Psoas muscle (tissue), 7 donors: ENCODE measurements at regions not wholly inside any gene's neighbourhood (a gene's known extent, or its start where the extent isn't known, plus 50 kb on each side); places are given as distances from the start of the nearest gene placed in this dataset.

Source experiments
- ATAC-seq, 4 donors: fragments of 200-7000 bp; cut with Tn5 transposase; one replicate each; pipeline ENCODE4 v1.9.1; 2020; ENCODE audit warnings: moderate library complexity in 3 of 4, mild to moderate bottlenecking in 2 of 4
- DNase-seq, 2 donors: peaks; one replicate each; pipeline ENCODE4 v3.0.0-alpha.2; 2020
- H3K27ac ChIP-seq: fragments of 200-600 bp; one replicate; pipeline ENCODE4 v1.8.0; 2022
- H3K27me3 ChIP-seq, 3 donors: fragments of 200-600 bp in 1 of 3; one replicate each; pipeline versions ENCODE4 v1.6.1 to v1.8.0; 2013 to 2022; ENCODE audit warnings: low read length in 2 of 3, mild to moderate bottlenecking in 2 of 3, moderate library complexity in 1 of 3; ENCODE audit not compliant: insufficient read depth in 3 of 3
- H3K36me3 ChIP-seq, 2 donors: fragments of 200-600 bp in 1 of 2; one replicate each; pipeline versions ENCODE4 v1.6.1 to v1.8.0; 2013 to 2022; ENCODE audit warnings: low read depth in 1 of 2, mild to moderate bottlenecking in 1 of 2, moderate library complexity in 1 of 2; ENCODE audit not compliant: insufficient read depth in 1 of 2
- H3K4me1 ChIP-seq: fragments of 200-600 bp; one replicate; pipeline ENCODE4 v1.8.0; 2022
- H3K4me3 ChIP-seq: fragments of 200-600 bp; one replicate; pipeline ENCODE4 v1.8.0; 2022; ENCODE audit warnings: mild to moderate bottlenecking
- H3K9me3 ChIP-seq: fragments of 200-600 bp; one replicate; pipeline ENCODE4 v1.8.0; 2022
- WGBS, 3 donors: extraction: QIAGEN DNeasy Blood & Tissue Kit; methylation state at CpG; one replicate each; pipeline versions ENCODE4 v1.1.6 to v1.1.7; 2013; 5-methylcytosine and 5-hydroxymethylcytosine counted together
- intact Hi-C, 2 donors: fragments of 100-400 bp; cut with DNase I; formaldehyde crosslinking; loops; one replicate each; pipeline versions ENCODE4 v1.11.0 to v1.14.2; 2022
- TF ChIP-seq, protein P1 (sequence below): fragments of 200-600 bp; IDR thresholded peaks from one replicate; pipeline ENCODE4 v1.8.0; 2022; ENCODE audit warnings: antibody characterized with exemption
- donor health status: healthy with polysubstance abuse.
- donor health status: DM: no; HTN: no; CAD: no; lungs with moderate emphysema.
- donor health status: Bipolar disorder and iron deficiency.
- donor health status: healthy.
- donor health status: DM: yes; HTN: yes; CAD: no.
- donor health status: DM: no; HTN: no; CAD: no.
- donor health status: DM: yes; HTN: yes; CAD: no.

DNA sequence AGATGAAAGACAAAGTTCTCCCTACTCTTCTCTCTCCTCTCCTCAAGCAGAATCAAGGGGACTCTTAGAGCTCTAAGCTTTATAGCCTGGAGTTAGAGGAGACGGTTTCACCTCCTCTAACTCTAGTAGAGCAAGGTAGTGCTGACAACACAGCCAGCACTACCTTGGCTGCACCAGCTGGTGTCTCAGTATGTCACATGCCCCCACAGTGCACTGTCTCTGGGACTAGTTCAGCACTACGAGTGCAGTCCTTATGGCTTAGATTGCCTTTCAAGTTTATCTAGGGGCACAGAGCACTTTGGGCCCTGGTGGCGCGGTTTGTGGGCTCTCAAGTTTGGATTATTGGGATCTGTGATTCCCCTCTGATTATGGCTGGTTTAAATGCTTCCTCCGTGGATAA is 614.1 kb upstream of the NECTIN3 start:
- Histone ChIP-seq H3K9me3 (no peaks in the 10 kb centered on the region), H3K36me3 (no peaks in the 10 kb centered on the region), H3K4me3 (no peak overlapping the region), H3K27ac (no peak overlapping the region), H3K4me1 (no peaks in the 10 kb centered on the region), H3K27me3 (no peaks in the 10 kb centered on the region)
- intact Hi-C loops: no loop called here
- DNase-seq: no peak
- WGBS, 3 donors: 64 to 72% (median 71%) methylated on average over 5 of the region's 5 CpGs
- TF ChIP-seq, protein P1, sequence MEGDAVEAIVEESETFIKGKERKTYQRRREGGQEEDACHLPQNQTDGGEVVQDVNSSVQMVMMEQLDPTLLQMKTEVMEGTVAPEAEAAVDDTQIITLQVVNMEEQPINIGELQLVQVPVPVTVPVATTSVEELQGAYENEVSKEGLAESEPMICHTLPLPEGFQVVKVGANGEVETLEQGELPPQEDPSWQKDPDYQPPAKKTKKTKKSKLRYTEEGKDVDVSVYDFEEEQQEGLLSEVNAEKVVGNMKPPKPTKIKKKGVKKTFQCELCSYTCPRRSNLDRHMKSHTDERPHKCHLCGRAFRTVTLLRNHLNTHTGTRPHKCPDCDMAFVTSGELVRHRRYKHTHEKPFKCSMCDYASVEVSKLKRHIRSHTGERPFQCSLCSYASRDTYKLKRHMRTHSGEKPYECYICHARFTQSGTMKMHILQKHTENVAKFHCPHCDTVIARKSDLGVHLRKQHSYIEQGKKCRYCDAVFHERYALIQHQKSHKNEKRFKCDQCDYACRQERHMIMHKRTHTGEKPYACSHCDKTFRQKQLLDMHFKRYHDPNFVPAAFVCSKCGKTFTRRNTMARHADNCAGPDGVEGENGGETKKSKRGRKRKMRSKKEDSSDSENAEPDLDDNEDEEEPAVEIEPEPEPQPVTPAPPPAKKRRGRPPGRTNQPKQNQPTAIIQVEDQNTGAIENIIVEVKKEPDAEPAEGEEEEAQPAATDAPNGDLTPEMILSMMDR: no peak
- ATAC-seq: no peak

DNA sequence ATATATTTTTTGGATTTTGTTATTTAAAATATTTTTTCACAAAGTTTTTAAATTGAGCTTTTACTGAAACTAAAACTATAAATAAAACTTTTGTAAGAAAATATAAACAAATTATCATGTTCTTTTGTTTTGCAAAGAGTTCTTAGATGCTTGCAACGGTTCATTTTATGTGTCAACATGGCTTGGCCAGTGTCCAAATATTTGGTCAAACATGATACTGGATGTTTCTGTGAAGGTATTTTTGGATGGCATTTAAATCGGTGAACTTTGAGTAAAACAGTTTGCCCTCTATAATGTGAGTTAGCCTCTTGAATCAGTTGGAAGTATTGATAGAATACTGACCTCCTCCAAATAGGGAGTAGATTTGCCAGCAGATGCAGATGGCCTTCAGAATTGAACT is 612.6 kb upstream of the NECTIN3 start:
- H3K27ac ChIP-seq: no peak overlapping the region
- no peak overlapping the region for H3K4me3 ChIP-seq
- no peak for ATAC-seq
- no peak for DNase-seq
- TF ChIP-seq, protein P1: no peak
- H3K27me3 ChIP-seq: no peaks in the 10 kb centered on the region
- no peaks in the 10 kb centered on the region for H3K9me3 ChIP-seq
- H3K36me3 ChIP-seq: no peaks in the 10 kb centered on the region
- 13 to 30% (median 19%) methylated on average over 2 of the region's 2 CpGs for WGBS, 3 donors
- intact Hi-C loops: no loop called here
- H3K4me1 ChIP-seq: no peaks in the 10 kb centered on the region

- no peak for DNase-seq
- intact Hi-C loops: no loop called here
- WGBS, 3 donors: 61 to 63% (median 63%) methylated on average over 3 of the region's 3 CpGs
- no peak overlapping the region for H3K27ac ChIP-seq
- no peak for ATAC-seq
- H3K9me3 ChIP-seq: no peaks in the 10 kb centered on the region
- H3K36me3 ChIP-seq: no peaks in the 10 kb centered on the region
- H3K4me1 ChIP-seq: no peaks in the 10 kb centered on the region
- no peak overlapping the region for H3K4me3 ChIP-seq
- H3K27me3 ChIP-seq: no peaks in the 10 kb centered on the region
- TF ChIP-seq, protein P1: no peak
These were observed 601.3 kb upstream of the NECTIN3 start for GRCh38 chr3:110470310-110470709.

DNA sequence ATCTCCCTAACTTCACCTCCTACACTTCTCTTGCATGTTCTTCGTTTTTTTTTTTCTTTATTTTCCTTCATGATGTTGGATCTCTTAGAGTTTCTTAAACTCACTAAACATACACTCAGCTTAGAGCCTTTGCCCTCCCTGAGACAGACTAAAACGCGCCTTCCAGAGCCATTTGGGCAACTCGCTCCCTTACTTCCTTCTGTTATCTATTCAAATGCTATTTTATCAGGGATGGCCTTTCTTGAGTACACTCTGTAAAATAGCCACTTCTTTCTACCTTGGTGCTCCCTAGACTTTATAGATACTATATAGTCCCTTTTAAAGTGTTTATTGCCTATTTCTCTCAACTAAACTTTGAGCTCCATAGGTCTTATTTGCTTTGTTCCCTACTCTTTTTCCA is 598.2 kb upstream of the NECTIN3 start:
- Histone ChIP-seq H3K9me3 (no peaks in the 10 kb centered on the region), H3K27me3 (no peaks in the 10 kb centered on the region), H3K4me3 (no peak overlapping the region), H3K36me3 (no peaks in the 10 kb centered on the region), H3K27ac (no peak overlapping the region), H3K4me1 (no peaks in the 10 kb centered on the region)
- ATAC-seq (no peak), DNase-seq (no peak)
- TF ChIP-seq, protein P1: no peak
- 90 to 95% (median 91%) methylated on average over 4 of the region's 4 CpGs for WGBS, 3 donors
- intact Hi-C loops: no loop called here

GRCh38 chr3:110474397-110474796 is 597.2 kb upstream of the NECTIN3 start:
- intact Hi-C loops: no loop called here
- no peaks in the 10 kb centered on the region for H3K9me3 ChIP-seq
- 61 to 72% (median 66%) methylated on average over 2 of the region's 2 CpGs for WGBS, 3 donors

More at GRCh38 chr3:110474397-110474796, 597.2 kb upstream of the NECTIN3 start:
- Histone ChIP-seq H3K36me3 (no peaks in the 10 kb centered on the region), H3K27ac (no peak overlapping the region), H3K4me1 (no peaks in the 10 kb centered on the region), H3K4me3 (no peak overlapping the region), H3K27me3 (no peaks in the 10 kb centered on the region)
- ATAC-seq (no peak), DNase-seq (no peak)
- TF ChIP-seq, protein P1: no peak
